ENCODE measurements at regions not wholly inside any gene's neighbourhood (a gene's known extent, or its start where the extent isn't known, plus 50 kb on each side); places are given as distances from the start of the nearest gene placed in this dataset.
"Not testable (repeated sequence)": the region's sequence is repeated elsewhere in the genome, so short reads cannot be mapped to it uniquely, and the experiment has no call there.

DNA sequence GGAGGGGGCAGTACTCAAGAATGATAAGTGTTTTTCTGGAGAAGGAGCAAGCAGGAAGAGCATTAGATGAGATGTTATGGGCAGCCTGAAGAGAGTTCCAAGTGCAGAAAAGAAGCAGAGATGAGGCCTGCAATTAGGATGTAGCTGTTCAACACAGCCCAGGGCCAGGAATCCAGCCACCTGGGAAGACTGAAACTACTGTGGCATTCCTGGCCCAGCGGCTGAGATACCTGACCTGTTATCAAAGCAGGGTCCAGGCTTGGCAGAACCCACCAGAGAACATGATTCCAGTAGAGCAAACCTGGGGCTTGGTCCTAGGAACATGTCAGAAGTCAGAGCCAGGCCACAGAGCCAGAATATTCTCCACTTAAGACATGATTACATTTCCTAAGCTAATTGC, 73.3 kb upstream of the LRCH1 start:
- TF ChIP-seq, protein P1, sequence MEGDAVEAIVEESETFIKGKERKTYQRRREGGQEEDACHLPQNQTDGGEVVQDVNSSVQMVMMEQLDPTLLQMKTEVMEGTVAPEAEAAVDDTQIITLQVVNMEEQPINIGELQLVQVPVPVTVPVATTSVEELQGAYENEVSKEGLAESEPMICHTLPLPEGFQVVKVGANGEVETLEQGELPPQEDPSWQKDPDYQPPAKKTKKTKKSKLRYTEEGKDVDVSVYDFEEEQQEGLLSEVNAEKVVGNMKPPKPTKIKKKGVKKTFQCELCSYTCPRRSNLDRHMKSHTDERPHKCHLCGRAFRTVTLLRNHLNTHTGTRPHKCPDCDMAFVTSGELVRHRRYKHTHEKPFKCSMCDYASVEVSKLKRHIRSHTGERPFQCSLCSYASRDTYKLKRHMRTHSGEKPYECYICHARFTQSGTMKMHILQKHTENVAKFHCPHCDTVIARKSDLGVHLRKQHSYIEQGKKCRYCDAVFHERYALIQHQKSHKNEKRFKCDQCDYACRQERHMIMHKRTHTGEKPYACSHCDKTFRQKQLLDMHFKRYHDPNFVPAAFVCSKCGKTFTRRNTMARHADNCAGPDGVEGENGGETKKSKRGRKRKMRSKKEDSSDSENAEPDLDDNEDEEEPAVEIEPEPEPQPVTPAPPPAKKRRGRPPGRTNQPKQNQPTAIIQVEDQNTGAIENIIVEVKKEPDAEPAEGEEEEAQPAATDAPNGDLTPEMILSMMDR (IDR thresholded peaks at IDR 0.05; ENCODE audit: control insufficient read depth, insufficient read depth, low read depth, low read length, missing control alignments) = no peak
- no peak for DNase-seq (ENCODE audit: low read depth)

GRCh38 chr13:46479283-46479682, 73.7 kb upstream of the LRCH1 start:
- DNase-seq (ENCODE audit: low read depth) = no peak
- no peak overlapping the region for H3K4me3 ChIP-seq (ENCODE audit: control insufficient read depth, low read depth, low read length)
- TF ChIP-seq, protein P1 (IDR thresholded peaks at IDR 0.05; ENCODE audit: control insufficient read depth, insufficient read depth, low read depth, low read length, missing control alignments) = no peak

More for the DNA sequence above, 73.3 kb upstream of the LRCH1 start:
- no peak overlapping the region for H3K4me3 ChIP-seq (ENCODE audit: control insufficient read depth, low read depth, low read length)

GRCh38 chr13:46478651-46479050, 74.3 kb upstream of the LRCH1 start:
- no peak overlapping the region for H3K4me3 ChIP-seq (ENCODE audit: control insufficient read depth, low read depth, low read length)
- no peak for DNase-seq (ENCODE audit: low read depth)
- TF ChIP-seq, protein P1 (IDR thresholded peaks at IDR 0.05; ENCODE audit: control insufficient read depth, insufficient read depth, low read depth, low read length, missing control alignments) = no peak

- TF ChIP-seq, protein P1 (IDR thresholded peaks at IDR 0.05; ENCODE audit: control insufficient read depth, insufficient read depth, low read depth, low read length, missing control alignments) = no peak
- H3K4me3 ChIP-seq (ENCODE audit: control insufficient read depth, low read depth, low read length) = no peak overlapping the region
- no peak for DNase-seq (ENCODE audit: low read depth)
These were observed 76.8 kb upstream of the LRCH1 start for GRCh38 chr13:46476174-46476573.

GRCh38 chr13:46475541-46475991, 77.4 kb upstream of the LRCH1 start:
- TF ChIP-seq, protein P1 (IDR thresholded peaks at IDR 0.05; ENCODE audit: control insufficient read depth, insufficient read depth, low read depth, low read length, missing control alignments) = no peak
- DNase-seq (ENCODE audit: low read depth) = no peak
- H3K4me3 ChIP-seq (ENCODE audit: control insufficient read depth, low read depth, low read length) = no peak overlapping the region

DNA sequence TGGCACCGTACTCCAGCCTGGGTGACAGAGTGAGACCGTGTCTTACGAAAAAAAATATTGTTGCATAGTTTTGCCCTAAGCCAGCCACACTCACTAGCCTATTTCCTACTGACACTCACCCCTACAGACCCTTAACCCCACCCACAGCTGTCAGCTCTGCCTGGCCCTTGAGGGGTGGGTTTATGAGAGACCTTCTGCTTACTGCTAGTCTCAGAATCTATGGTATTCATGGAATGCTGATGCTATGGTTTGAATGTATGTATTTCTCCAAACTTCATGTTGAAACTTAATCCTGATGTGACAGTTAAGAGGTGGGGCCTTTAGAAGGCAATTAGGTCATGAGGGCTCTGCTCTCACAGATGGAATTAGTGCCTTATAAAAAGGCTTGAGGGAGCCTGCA, 79.2 kb upstream of the LRCH1 start:
- DNase-seq (ENCODE audit: low read depth) = no peak
- TF ChIP-seq, protein P1 (IDR thresholded peaks at IDR 0.05; ENCODE audit: control insufficient read depth, insufficient read depth, low read depth, low read length, missing control alignments) = no peak
- no peak overlapping the region for H3K4me3 ChIP-seq (ENCODE audit: control insufficient read depth, low read depth, low read length)

GRCh38 chr13:46472384-46472783, 80.6 kb upstream of the LRCH1 start:
- TF ChIP-seq, protein P1 (IDR thresholded peaks at IDR 0.05; ENCODE audit: control insufficient read depth, insufficient read depth, low read depth, low read length, missing control alignments) = no peak
- H3K4me3 ChIP-seq (ENCODE audit: control insufficient read depth, low read depth, low read length) = no peak overlapping the region
- no peak for DNase-seq (ENCODE audit: low read depth)

DNA sequence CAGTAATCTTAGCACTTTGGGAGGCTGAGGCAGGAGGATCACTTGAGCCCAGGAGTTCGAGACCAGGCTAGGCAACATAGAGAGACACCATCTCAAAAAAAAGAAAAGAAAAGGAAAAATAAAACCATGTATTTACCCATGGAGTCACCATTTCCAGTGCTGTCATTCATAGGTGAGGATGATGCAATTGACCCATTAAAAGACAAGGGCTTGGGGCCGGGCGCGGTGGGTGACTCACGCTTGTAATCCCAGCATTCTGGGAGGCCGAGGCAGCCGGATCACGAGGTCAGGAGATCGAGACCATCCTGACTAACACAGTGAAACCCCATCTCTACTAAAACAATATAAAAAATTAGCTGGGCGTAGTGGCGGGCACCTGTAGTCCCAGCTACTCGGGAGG, 82.6 kb upstream of the RUBCNL start:
- H3K4me3 ChIP-seq (ENCODE audit: control insufficient read depth, low read depth, low read length); DNase-seq (ENCODE audit: low read depth): not testable (repeated sequence)
